GM10248 (cell line): ENCODE measurements at regions not wholly inside any gene's neighbourhood (a gene's known extent, or its start where the extent isn't known, plus 50 kb on each side); places are given as distances from the start of the nearest gene placed in this dataset.

Experiments used
- CTCF ChIA-PET: fragments of 300-600 bp; sonication (Branson Sonifier 250); formaldehyde crosslinking; extraction: SDS; loops from one replicate; lab custom pipeline; 2021; ENCODE audit warnings: antibody characterized with exemption; lab: Yijun Ruan, JAX
- POLR2A ChIA-PET: fragments of 350-650 bp; sonication (Branson Sonifier 250); formaldehyde crosslinking; extraction: SDS; loops from one replicate; lab custom pipeline; 2020; ENCODE audit warnings: antibody characterized with exemption; lab: Yijun Ruan, JAX
- DNase-seq: peaks from one replicate; pipeline ENCODE4 v3.0.0; 2012; ENCODE audit errors: extremely low spot score
- TF ChIP-seq, protein P1 (sequence below): IDR thresholded peaks from 2 replicates; pipeline ENCODE4 v1.5.1; 2012; ENCODE audit warnings: mild to moderate bottlenecking, low read depth; ENCODE audit errors: extremely low read depth, missing control alignments, control extremely low read depth

DNA sequence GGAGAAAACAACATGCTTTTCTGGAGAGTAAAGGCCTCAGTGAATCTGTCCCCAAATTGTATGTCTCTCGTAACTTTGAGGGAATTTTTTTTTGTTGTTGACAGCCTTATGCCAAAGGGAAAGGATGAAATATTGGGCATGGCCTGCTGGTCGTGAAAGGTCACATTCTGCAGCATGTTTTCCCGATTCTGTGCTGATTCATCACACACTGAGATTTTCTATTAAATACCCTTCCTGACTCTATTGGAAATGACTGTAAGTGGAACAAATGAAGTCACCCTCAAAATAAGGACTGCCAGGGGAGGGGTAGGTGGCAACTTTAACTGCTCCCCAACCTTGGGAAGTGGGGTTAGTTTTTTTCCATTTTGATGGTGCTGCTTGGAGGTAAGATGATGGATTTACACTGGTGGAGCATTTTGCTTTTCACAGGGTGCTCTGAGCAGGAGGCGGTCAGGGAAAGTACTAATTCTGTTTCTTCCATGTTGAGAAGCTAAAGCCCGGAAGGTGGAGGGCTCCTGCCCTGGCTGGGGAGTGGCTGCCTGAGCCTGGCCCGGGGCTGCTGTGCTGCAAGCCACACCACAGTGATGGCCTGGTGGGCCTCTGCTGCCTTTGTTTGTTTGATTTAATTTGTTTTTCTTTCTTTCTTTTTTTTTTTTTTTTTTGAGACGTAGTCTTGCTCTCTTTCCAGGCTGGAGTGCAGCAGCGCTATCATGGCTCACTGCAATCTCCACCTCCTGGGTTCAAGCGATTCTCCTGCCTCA lies 116.8 kb upstream of the SPATA13 start:
- TF ChIP-seq, protein P1, sequence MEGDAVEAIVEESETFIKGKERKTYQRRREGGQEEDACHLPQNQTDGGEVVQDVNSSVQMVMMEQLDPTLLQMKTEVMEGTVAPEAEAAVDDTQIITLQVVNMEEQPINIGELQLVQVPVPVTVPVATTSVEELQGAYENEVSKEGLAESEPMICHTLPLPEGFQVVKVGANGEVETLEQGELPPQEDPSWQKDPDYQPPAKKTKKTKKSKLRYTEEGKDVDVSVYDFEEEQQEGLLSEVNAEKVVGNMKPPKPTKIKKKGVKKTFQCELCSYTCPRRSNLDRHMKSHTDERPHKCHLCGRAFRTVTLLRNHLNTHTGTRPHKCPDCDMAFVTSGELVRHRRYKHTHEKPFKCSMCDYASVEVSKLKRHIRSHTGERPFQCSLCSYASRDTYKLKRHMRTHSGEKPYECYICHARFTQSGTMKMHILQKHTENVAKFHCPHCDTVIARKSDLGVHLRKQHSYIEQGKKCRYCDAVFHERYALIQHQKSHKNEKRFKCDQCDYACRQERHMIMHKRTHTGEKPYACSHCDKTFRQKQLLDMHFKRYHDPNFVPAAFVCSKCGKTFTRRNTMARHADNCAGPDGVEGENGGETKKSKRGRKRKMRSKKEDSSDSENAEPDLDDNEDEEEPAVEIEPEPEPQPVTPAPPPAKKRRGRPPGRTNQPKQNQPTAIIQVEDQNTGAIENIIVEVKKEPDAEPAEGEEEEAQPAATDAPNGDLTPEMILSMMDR: no peak
- no peak for DNase-seq
- ChIA-PET CTCF (no interaction called here), POLR2A (no interaction called here)

DNA sequence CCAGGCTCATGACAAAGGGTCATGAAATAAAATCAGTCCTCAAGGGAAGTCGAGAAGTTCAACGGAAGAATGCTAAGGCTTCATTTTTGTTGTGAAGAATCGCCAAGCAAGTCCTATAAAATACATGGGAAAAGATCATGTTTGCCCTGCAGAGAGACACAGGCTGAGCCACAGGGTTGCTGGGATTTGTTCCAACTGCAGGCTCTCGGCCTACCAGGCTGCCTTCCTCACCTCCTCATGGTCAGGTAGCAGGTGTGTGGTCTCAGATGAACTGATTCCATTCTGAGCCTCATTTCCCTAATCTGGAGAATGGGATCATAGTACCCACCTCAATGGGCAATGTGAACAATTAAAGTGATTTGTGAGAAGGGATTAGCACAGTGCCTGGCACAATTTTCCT lies 114.9 kb upstream of the SPATA13 start:
- ChIA-PET CTCF (interaction anchor here (1.0 kb wide), 1 partner anchor 138 kb away, joined by 3 read pairs; no protein-coding TSS in a partner anchor), POLR2A (no interaction called here)
- DNase-seq: no peak
- TF ChIP-seq, protein P1: no peak

DNA sequence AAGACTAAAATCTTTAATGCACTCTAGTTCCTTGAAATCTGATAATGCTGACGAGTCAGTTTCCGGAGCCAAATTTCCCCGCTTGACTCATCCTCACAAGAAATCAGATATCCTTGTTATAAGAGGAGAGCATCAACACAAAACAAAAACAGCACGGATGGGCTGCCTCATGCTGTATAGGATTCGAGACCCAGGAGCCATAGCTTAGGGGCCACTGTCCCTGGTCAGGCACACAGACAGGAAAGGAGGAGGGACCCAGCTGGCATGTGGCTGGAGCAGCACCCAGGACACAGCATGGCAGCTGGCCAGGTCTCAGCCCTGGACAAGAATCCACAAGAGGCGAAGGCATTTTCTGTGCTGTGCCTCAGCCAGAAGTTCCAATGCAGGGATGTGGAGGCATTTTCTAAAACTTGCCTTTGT lies 110.2 kb upstream of the SPATA13 start:
- POLR2A ChIA-PET: no interaction called here
- CTCF ChIA-PET: interaction anchor here (1.2 kb wide), 1 partner anchor 15 kb away, joined by 3 read pairs; no protein-coding TSS in a partner anchor
- DNase-seq: no peak
- TF ChIP-seq, protein P1: no peak

DNA sequence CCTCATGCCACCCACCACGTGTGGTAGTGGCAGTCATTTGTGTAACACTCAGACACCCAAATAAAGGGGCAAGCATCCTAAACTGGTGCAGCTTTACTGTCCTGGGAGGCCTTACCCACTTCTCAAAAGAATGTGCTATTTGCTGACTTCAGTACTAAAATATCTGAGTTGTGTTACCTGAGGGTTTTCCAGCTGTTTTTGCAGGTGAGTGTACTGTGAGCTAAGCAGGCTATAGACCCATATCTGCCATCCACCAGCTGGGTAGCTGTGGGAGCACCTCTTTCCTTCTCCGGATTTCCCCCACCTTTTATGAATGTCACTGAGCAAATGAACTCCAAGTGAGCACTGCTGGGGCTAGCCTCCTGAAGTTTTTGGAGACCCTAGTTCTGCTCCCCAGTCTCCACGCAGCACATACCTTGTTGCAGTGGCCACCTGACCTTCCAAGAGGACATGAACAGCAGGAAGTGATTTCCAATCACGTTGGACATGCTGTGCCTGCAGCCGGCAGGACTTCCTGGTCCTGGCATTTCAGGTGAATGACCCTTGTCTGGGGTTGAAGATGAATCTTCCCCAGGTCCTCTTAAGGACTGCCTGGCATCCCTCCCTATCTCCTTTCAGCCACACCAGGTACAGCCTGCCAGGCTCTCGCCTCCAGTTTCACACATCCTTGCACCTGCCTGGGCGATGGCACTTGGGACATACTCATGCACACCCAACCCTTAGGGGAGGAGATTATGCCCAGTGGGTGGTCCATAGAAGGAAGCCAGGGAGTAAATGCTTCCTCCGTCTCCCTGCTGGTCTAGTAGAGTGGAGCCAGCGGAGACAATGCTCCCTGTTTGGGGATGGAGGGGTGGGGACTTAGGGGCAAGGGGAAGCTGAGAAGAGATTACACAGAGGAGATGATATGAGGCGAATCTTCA lies 109.5 kb upstream of the SPATA13 start:
- DNase-seq: no peak
- TF ChIP-seq, protein P1: no peak
- ChIA-PET POLR2A (no interaction called here), CTCF (interaction anchor here (1.1 to 3.3 kb wide), 8 partner anchors 14 to 178 kb away, joined by 3 to 13 read pairs (median 4); no protein-coding TSS in a partner anchor)

DNA sequence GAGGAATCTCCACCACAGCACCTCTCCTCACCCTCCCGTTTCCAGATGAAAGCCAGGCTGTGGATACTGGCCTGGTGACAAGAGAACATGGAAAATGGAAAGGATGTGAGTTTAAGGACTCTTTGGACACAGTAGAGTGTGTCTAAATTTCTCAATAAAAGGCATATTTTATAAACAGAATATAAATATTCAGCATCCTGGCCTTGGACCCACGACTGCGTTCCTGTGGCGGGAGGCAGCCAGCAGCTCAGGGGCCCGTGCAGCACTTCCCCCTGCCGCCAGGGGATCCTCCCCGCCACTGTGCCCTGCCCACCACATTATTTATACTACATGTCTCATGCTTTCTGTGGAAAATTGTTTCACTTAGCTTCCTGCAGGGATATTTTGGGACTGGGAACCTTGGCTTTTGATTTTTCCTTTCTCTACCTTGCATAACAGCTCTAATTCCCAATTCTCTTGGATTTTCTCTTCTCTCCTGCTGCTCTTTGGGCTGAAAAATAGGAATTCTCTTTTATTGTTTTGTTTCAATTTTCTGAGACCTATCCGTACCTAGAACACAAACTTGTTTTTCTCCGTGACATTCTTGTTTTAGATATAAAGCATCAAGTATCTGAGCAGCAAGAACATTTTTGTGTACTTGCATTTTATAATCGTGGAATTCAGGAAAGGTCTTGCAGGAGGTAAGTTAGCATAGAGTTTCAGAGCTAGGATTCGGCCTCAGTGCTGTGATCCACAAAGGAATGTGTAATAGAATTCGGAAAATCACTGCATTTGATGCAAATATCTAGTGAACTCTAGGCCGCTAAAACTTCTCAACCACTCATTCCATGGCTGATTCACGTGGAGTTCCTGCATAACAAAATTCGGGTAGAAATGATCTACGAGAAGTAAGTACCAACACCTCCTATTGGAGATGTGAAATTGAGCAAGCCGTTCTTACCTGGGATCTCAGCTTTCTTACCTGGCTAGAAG lies 107.7 kb upstream of the SPATA13 start:
- ChIA-PET POLR2A (no interaction called here), CTCF (interaction anchor here (0.7 to 3.4 kb wide), 27 partner anchors 11 to 510 kb away, joined by 3 to 53 read pairs (median 5); no protein-coding TSS in a partner anchor)
- DNase-seq: no peak
- TF ChIP-seq, protein P1: no peak
